GM12878 (cell line): ENCODE measurements at regions not wholly inside any gene's neighbourhood (a gene's known extent, or its start where the extent isn't known, plus 50 kb on each side); places are given as distances from the start of the nearest gene placed in this dataset.

Experiments
- IKZF1 ChIP-seq: fragments of 450-650 bp; conservative IDR thresholded peaks from 2 replicates; pipeline ENCODE4 v1.6.1; 2017; ENCODE audit warnings: antibody characterized with exemption, mild to moderate bottlenecking
- JUNB ChIP-seq: IDR thresholded peaks from 2 replicates; pipeline ENCODE4 v1.6.1; 2016; ENCODE audit warnings: antibody characterized with exemption, mild to moderate bottlenecking

- no peak for TF ChIP-seq JUNB
- TF ChIP-seq IKZF1: no peak
Observed at GRCh38 chr12:76223869-76224268, 124.3 kb downstream of the BBS10 start.
